GM18502 (cell line): ENCODE measurements at regions not wholly inside any gene's neighbourhood (a gene's known extent, or its start where the extent isn't known, plus 50 kb on each side); places are given as distances from the start of the nearest gene placed in this dataset.
"Not testable (repeated sequence)": the region's sequence is repeated elsewhere in the genome, so short reads cannot be mapped to it uniquely, and the experiment has no call there.

Experiments used
- ATAC-seq: cut with Tn5 transposase; IDR thresholded peaks from one replicate; pipeline ENCODE4 v1.9.1; 2021; ENCODE audit warnings: mild to moderate bottlenecking; ENCODE audit not compliant: unreplicated experiment, poor library complexity

DNA sequence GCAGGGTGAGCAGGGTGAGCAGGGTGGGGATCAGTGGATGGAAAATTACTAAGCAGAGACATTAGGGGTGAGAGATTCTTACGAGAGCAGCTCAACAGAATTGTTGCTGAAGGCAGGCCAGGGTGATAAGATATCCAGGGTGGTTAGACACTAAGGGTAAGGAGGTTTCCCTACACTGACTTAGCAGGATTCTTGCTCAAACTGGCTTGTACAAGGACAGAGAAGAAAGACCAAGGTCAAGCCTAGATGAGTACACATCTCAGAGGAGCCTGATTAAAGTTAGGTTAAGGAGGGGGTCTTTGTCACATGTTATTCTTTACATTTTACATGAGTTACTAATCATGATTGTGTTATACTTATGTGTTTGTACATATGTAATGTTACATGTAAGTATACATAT is 262.8 kb upstream of the FANCL start:
- ATAC-seq: no peak

- no peak for ATAC-seq
These were observed 261.8 kb upstream of the FANCL start for GRCh38 chr2:58502931-58503330.

GRCh38 chr2:58501371-58502160 is 260.4 kb upstream of the FANCL start:
- ATAC-seq: no peak

DNA sequence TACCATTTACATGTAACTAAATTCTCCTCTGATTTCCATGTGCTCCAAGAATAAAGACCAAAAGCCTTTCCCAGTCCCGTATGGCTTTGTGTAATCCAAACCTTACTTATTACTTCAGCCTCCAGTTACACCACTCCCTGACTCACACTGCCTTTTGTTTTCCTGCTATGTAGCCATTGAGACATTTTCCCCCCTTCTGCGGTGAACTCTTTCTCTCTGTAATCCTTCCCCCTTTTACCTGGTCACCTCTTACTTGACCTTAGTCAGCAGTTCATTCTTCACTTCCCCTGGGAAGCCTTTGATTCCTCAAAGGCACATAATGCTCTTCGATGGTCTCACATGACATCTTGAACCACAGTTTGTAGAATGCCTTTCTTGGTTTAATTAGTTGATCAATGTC is 256.0 kb upstream of the FANCL start:
- no peak for ATAC-seq

DNA sequence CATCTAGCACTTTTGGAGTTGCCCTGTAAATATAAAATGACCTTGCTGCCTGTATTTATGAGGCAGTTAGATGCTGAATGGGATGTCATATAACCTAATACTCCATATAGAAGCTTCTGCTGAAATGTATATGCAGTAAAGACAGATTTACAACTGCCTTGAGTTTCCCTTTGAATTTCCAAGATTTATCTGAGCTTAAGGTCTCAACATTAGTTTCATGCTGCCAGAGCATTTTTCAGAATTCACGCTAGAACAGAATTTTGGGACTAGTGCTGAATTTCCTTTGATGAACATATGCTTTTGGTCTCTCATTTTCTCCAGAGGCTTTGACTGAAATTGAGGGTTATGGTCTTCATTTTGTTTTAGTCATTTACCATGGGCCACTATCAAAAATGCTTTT is 254.7 kb upstream of the FANCL start:
- ATAC-seq: no peak

DNA sequence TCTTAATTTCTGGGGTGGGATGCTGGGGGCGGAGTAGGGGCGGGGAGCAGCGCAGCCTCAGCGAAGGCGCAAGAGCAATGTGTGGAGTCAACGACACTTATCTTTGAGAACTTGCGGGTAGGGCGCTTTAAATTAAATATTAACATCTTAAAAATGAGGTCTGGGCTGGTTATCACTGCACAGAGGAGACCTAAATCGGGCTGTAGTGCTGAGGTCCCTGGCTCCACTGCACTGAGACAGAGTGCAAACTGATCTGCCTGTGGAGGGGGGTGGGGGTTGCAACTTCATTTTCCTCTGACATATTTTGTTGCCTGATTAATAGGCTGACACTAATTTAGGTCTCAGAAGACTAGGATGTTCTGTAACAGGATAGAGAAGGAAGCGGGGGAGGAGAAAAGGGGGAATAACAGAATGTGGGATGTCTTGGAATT is 253.0 kb upstream of the FANCL start:
- ATAC-seq: no peak

DNA sequence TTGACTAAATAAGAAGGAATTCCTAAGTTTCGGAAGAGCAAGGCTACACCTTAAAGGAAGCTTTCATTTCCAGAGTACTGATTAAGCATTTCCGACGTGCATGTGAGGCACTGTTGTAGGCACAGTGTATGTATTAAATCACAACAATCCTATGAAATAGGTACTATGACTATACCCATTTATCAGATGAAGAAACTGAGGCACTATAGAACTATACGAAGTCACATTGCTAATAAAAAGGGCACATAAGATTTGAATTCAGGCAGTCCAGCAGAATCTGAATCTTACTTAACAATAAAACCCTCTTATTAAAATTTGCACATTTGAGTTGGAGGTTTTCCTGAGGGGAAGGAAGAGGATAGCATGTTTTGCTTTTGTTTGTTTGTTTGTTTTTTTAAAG is 243.5 kb upstream of the FANCL start:
- ATAC-seq: no peak

- no peak for ATAC-seq
These were observed 243.1 kb upstream of the FANCL start for GRCh38 chr2:58484221-58484620.

GRCh38 chr2:58483307-58483706 is 242.2 kb upstream of the FANCL start:
- no peak for ATAC-seq

GRCh38 chr2:58481670-58482069 is 240.5 kb upstream of the FANCL start:
- no peak for ATAC-seq

- ATAC-seq: no peak
These were observed 239.0 kb upstream of the FANCL start for GRCh38 chr2:58480141-58480540.

DNA sequence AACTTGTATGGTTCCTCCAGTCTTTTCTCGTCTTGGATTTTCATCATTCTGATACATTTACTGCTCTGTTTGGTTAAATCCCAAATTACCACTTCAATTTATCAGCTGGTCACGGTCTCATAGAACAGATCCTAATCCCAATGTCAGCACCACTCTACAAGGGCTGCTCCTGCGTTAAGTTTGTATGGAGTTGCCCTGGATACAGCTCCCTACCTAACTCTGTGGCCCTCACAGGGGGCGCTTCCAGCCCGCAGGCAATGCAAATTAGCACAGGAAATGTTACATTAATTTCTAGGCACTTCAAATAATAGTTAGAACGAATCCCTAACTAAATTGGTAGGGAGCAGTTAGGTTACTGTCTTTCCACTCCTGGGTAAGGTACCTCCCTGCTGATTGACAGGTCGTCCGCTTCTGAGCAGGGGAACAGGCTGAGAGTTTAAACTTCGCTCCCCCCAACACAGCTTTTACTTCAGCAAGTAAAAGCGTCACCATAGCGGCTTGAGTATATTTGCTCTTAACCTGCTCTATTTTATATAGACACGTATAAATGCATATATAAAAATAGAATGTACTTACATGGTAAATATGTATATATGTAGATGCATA is 238.5 kb upstream of the FANCL start:
- no peak for ATAC-seq

DNA sequence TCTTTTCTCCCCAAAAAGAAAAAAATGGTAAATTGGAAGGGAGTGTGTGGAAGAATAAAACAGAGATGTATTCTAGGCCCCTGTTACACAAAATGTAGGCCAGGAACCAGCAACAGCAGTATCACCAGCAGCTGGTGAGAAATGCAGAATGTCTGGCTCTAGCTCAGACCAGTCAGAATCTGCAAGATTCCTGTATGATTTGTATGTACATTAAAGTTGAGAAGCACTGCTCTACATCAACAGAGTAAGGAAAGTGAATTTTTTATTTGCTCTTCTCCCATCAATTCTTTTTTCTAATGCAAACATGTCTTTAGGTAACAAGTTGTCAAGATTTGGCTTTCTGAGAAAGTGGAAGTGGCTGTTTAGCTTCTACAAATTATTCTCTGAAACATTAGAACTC is 235.4 kb upstream of the FANCL start:
- ATAC-seq: no peak

DNA sequence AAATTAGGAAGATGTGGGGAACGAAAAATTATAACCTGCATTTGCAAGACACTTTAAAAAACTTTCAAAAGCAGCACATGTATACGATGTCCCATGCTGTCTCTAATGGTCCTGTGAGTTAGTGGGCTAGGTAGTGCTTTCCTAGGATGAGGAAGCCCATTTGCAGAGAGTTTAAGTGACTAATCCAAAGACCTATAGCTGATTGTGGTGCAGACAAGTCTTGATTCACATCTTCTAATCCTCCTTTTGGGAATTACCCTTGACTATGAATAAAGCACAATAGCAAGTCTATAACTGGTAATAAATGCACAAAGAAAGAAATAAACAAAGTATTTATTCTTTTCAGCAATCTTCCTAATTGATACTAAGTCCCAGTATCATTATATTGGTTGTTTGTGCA is 234.6 kb upstream of the FANCL start:
- ATAC-seq: no peak

DNA sequence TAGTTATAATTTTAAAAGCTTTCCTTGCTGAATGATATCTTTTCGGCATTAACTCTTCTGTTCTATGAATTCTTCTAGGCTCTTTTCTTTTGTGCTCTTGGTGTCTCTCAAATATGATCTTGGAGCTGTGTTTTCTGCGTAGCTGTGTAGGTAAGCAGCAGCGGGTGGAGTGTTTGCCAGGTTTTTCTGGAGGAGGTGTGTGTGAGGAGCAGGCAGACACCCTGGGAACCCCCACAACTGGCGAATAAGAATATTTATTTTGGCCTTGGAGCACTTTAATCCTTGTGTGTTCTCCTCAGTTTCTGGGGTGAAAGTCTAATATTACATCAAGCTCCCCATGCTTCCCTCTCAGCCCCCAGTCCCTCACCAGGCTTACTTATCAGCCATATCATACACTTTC is 232.0 kb upstream of the FANCL start:
- ATAC-seq: no peak

GRCh38 chr2:58466804-58467203 is 225.7 kb upstream of the FANCL start:
- ATAC-seq: peak; percentile 75

DNA sequence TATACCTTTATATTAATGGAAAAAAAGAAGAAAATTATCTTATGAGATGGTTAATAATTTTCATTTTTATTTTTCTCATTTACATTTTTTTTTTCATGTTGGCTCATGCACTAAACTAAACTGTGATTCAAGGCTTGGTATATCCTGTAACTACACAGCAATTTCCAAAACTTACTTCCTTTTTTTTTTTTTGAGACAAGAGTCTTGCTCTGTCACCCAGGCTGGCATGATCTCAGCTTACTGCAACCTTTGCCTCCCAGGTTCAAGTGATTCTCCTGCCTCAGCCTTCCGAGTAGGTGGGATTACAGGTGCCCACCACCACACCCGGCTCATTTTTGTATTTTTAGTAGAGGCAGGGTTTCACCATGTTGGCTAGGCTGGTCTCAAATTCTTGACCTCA is 224.9 kb upstream of the FANCL start:
- ATAC-seq: not testable (repeated sequence)

DNA sequence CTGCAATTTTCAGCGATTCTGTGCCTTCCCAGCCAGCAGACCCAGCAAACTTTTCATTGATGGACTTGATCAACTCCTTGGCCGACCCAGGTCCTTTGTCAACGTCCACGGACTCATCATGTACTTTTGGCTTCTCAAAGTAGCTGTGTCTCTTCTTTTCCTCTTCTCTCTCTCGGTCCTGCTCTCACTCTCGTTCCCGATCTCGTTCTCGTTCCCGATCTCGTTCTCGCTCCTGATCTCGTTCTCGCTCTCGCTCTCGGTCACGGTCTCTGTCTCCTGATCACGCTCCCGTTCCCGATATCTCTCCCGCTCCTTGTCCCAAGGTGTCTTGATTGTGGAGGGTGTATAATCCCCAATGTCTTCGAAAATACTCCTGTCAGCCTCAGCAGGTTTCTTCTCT is 219.5 kb upstream of the FANCL start:
- no peak for ATAC-seq

DNA sequence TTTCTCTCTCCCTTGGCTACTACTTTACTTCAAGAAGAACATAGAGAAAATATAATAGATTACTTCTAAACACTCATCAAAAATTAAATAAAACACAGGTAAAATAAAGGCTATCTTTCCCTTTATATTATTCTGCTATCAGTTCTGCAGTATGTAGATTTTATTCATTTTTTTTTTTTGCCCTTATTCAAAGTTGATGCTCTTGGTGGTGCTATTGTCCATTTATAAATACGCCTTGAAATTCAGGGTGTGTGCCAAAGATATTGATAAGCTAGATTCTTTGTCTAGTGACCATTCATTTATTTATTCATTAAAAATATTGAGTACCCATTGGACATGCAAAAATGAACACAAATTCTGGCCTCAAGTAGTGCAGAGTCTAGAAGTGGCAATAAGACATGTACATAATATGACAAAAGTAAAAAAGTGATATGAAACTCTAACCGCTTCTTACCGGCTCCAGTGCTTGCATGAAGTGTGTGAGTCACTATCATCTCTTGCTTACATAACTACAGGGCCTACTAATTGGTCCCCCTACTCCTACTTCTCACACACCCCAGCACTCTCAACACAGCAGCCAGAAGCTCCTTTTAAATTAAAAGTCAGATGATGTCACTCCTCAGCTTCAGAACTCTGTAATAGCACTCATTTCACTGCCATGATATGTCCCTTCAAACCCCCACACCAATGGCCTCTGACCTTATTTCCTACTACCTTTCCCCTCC is 208.3 kb upstream of the FANCL start:
- ATAC-seq: peak; percentile 95

DNA sequence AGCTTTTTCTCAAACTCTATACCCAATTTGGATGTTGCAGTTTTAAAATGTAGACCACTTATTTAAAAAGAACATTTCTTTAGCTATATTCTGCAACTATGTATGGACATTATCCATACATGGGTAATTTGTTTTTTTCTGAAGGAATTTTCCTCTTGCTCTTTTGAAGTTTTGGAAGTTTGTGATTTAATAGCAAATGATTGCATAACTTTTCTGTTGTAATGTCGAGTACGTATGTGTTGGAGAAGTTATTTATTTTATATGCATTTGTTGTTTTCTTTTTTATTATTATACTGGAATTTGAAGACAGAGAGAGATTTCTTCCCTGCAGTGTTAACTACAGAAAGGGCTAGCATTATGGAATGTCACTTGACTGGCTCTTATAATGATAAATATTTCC is 207.7 kb upstream of the FANCL start:
- no peak for ATAC-seq

DNA sequence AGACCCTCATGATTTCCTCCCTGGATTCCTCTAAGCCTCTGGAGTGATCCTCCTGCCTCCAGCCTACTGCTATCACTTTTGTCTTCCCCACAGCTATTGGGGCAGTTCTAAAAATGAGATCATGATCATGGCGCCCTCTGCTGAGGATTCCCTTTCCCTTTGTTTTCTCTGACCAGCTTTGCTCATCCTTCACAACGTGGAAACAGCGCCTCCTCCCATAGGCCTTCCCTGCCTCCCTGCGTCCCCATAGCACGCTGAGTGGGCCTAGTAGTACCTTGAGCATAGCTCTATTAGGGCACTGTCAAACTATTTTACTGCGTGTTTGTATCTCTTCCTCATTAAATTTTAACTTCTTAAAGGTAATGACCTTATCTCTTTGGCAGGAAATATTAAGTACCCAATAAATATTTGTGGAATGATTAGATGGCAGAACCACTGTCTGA is 207.0 kb upstream of the FANCL start:
- ATAC-seq: no peak
